H1 (cell line): ENCODE measurements at regions not wholly inside any gene's neighbourhood (a gene's known extent, or its start where the extent isn't known, plus 50 kb on each side); places are given as distances from the start of the nearest gene placed in this dataset.

ENCODE experiments used
- CTCF ChIA-PET: fragments of 300-600 bp; sonication (Branson Sonifier 250); formaldehyde crosslinking; loops from one replicate; lab custom pipeline; 2021; ENCODE audit not compliant: partially characterized antibody; lab: Charles Lee
- POLR2A ChIA-PET: fragments of 300-600 bp; sonication (Branson Sonifier 250); formaldehyde crosslinking; loops from one replicate; lab custom pipeline; 2021; ENCODE audit warnings: inconsistent platforms; ENCODE audit not compliant: partially characterized antibody; lab: Charles Lee
- DNase-seq, 2 experiments: peaks; one replicate each; pipeline versions ENCODE4 v3.0.0 to v3.0.0-alpha.2; 2010 to 2022; ENCODE audit warnings: low spot score in 2 of 2, low read depth in 1 of 2, mixed read lengths in 1 of 2
- FAIRE-seq: peaks from 2 replicates; lab custom pipeline; 2011; peaks lifted over from hg19 to GRCh38; lab: Jason Lieb, UNC
- H2AFZ ChIP-seq: 2 replicates; pipeline ENCODE4 v1.8.1; 2012; ENCODE audit warnings: low read length, inconsistent platforms
- H2AK5ac ChIP-seq: 2 replicates; pipeline ENCODE4 v1.6.1; 2013; ENCODE audit warnings: low read depth, low read length
- H2BK120ac ChIP-seq: replicated peaks from 2 replicates; pipeline ENCODE3; 2013; ENCODE audit warnings: low read depth, low read length, inconsistent platforms
- H2BK12ac ChIP-seq: 2 replicates; pipeline ENCODE4 v1.6.1; 2013; ENCODE audit warnings: low read depth, low read length
- H2BK15ac ChIP-seq: 2 replicates; pipeline ENCODE4 v1.6.1; 2013; ENCODE audit warnings: low read length
- H2BK20ac ChIP-seq: 2 replicates; pipeline ENCODE4 v1.6.1; 2013; ENCODE audit warnings: low read length
- H2BK5ac ChIP-seq: 2 replicates; pipeline ENCODE4 v1.6.1; 2013; ENCODE audit warnings: low read depth, low read length
- H3K14ac ChIP-seq: 2 replicates; pipeline ENCODE4 v1.6.1; 2013; ENCODE audit warnings: inconsistent platforms; ENCODE audit not compliant: insufficient read length
- H3K18ac ChIP-seq: 2 replicates; pipeline ENCODE4 v1.6.1; 2013; ENCODE audit warnings: low read length; ENCODE audit errors: extremely low read depth
- H3K23ac ChIP-seq: 2 replicates; pipeline ENCODE4 v1.6.1; 2013; ENCODE audit warnings: inconsistent platforms; ENCODE audit not compliant: insufficient read length
- H3K23me2 ChIP-seq: 2 replicates; pipeline ENCODE4 v1.6.1; 2013; ENCODE audit warnings: low read depth, low read length
- H3K27ac ChIP-seq: 2 replicates; pipeline ENCODE4 v1.6.1; 2011; ENCODE audit warnings: low read depth, low read length, inconsistent platforms
- H3K27me3 ChIP-seq, 4 experiments: replicated peaks in 1 of 4; 1 replicate in 1 of 4; 2 replicates in 3 of 4; pipeline versions ENCODE4 v1.6.1 to v1.8.1; 2011 to 2013; ENCODE audit warnings: low read length in 3 of 4, mild to moderate bottlenecking in 3 of 4, inconsistent platforms in 2 of 4, mixed read lengths in 2 of 4, moderate library complexity in 1 of 4; ENCODE audit not compliant: control insufficient read depth in 3 of 4, insufficient read depth in 3 of 4; ENCODE audit errors: extremely low read depth in 1 of 4
- H3K36me3 ChIP-seq, 4 experiments: 2 replicates each; pipeline versions ENCODE4 v1.6.1 to v1.8.1; 2011 to 2013; ENCODE audit warnings: mild to moderate bottlenecking in 4 of 4, low read length in 3 of 4, moderate library complexity in 2 of 4, control low read depth in 1 of 4, inconsistent platforms in 1 of 4; ENCODE audit not compliant: insufficient read depth in 4 of 4, control insufficient read depth in 2 of 4
- H3K4ac ChIP-seq: replicated peaks from 2 replicates; pipeline ENCODE3; 2013; ENCODE audit warnings: low read length, low read depth, mixed read lengths, inconsistent platforms; ENCODE audit not compliant: insufficient read length
- H3K4me1 ChIP-seq, 4 experiments: replicated peaks in 1 of 4; 1 replicate in 1 of 4; 2 replicates in 3 of 4; pipeline versions ENCODE4 v1.6.1 to v1.8.1; 2011 to 2013; ENCODE audit warnings: low read length in 3 of 4, inconsistent platforms in 2 of 4, mixed read lengths in 1 of 4; ENCODE audit not compliant: insufficient read depth in 4 of 4, control insufficient read depth in 3 of 4
- H3K4me2 ChIP-seq, 2 experiments: 2 replicates each; pipeline versions ENCODE4 v1.6.1 to v1.8.1; 2011 to 2013; ENCODE audit warnings: low read depth in 2 of 2, low read length in 2 of 2, control low read depth in 1 of 2, inconsistent platforms in 1 of 2, mild to moderate bottlenecking in 1 of 2; ENCODE audit not compliant: insufficient read depth in 1 of 2
- H3K4me3 ChIP-seq, 4 experiments: fragments of 200-600, 300-600 bp in 1 of 4; sonication (generic), shearing (Covaris generic), sonication (Bioruptor Twin) in 1 of 4; 2 replicates each; pipeline versions ENCODE4 v1.5.1 to v1.8.1; 2011 to 2016; ENCODE audit warnings: low read length in 4 of 4, low read depth in 3 of 4, control low read depth in 2 of 4, inconsistent platforms in 2 of 4, mild to moderate bottlenecking in 2 of 4, mixed read lengths in 1 of 4, moderate library complexity in 1 of 4; ENCODE audit not compliant: insufficient read depth in 2 of 4; ENCODE audit errors: extremely low read depth in 1 of 4
- H3K56ac ChIP-seq: replicated peaks from 2 replicates; pipeline ENCODE3; 2013; ENCODE audit warnings: low read depth, mild to moderate bottlenecking, mixed read lengths, low read length, inconsistent platforms; ENCODE audit not compliant: insufficient read length
- H3K79me1 ChIP-seq: 2 replicates; pipeline ENCODE4 v1.6.1; 2013; ENCODE audit warnings: low read depth, low read length, control low read depth
- H3K79me2 ChIP-seq, 2 experiments: 2 replicates each; pipeline versions ENCODE4 v1.6.1 to v1.8.1; 2012 to 2013; ENCODE audit warnings: low read length in 2 of 2, mild to moderate bottlenecking in 2 of 2, inconsistent platforms in 1 of 2; ENCODE audit not compliant: insufficient read depth in 2 of 2, control insufficient read depth in 1 of 2
- H3K9ac ChIP-seq, 4 experiments: replicated peaks in 1 of 4; 1 replicate in 1 of 4; 2 replicates in 3 of 4; pipeline versions ENCODE4 v1.6.1 to v1.8.1; 2011 to 2013; ENCODE audit warnings: low read depth in 3 of 4, low read length in 3 of 4, control low read depth in 2 of 4, mild to moderate bottlenecking in 2 of 4, moderate library complexity in 2 of 4, inconsistent platforms in 1 of 4; ENCODE audit errors: extremely low read depth in 1 of 4
- H3K9me3 ChIP-seq, 2 experiments: 2 replicates each; pipeline versions ENCODE4 v1.6.1 to v1.8.1; 2012 to 2013; ENCODE audit warnings: mild to moderate bottlenecking in 2 of 2, moderate library complexity in 2 of 2, control low read depth in 1 of 2, inconsistent platforms in 1 of 2, low read depth in 1 of 2, low read length in 1 of 2, mixed read lengths in 1 of 2; ENCODE audit not compliant: insufficient read depth in 2 of 2
- H4K20me1 ChIP-seq, 2 experiments: replicated peaks in 1 of 2; 2 replicates each; pipeline versions ENCODE3 to v1.8.1; 2011 to 2013; ENCODE audit warnings: inconsistent platforms in 2 of 2, low read length in 2 of 2, mild to moderate bottlenecking in 1 of 2; ENCODE audit not compliant: insufficient read depth in 2 of 2, control insufficient read depth in 1 of 2
- H4K5ac ChIP-seq: 2 replicates; pipeline ENCODE4 v1.6.1; 2013; ENCODE audit warnings: low read length, low read depth, mixed read lengths, inconsistent platforms; ENCODE audit not compliant: insufficient read length
- H4K8ac ChIP-seq: 2 replicates; pipeline ENCODE4 v1.8.0; 2013; ENCODE audit warnings: mild to moderate bottlenecking, moderate library complexity, low read length, inconsistent platforms; ENCODE audit not compliant: insufficient read depth; ENCODE audit errors: extremely low read depth
- H4K91ac ChIP-seq: replicated peaks from 2 replicates; pipeline ENCODE3; 2013; ENCODE audit warnings: low read length, mixed read lengths, inconsistent platforms; ENCODE audit not compliant: insufficient read length
- ATF2 ChIP-seq: IDR thresholded peaks from 2 replicates; pipeline ENCODE4 v1.6.1; 2012; ENCODE audit warnings: low read length, inconsistent platforms
- EZH2 ChIP-seq: fragments of 200-600 bp; sonication (generic); IDR thresholded peaks from 2 replicates; pipeline ENCODE4 v1.7.1; 2012; ENCODE audit warnings: low read depth, mild to moderate bottlenecking, moderate library complexity, low read length, inconsistent platforms; ENCODE audit not compliant: severe bottlenecking
- GABPA ChIP-seq: IDR thresholded peaks from 2 replicates; pipeline ENCODE4 v1.6.1; 2011; ENCODE audit warnings: mild to moderate bottlenecking, low read length, moderate library complexity, borderline replicate concordance; ENCODE audit not compliant: insufficient read depth
- HDAC2 ChIP-seq, 2 experiments: fragments of 300-600 bp in 1 of 2; sonication (generic) in 1 of 2; IDR thresholded peaks; 2 replicates each; pipeline ENCODE4 v1.6.1; 2011 to 2012; ENCODE audit warnings: low read depth in 2 of 2, low read length in 2 of 2, mild to moderate bottlenecking in 2 of 2, moderate library complexity in 2 of 2, borderline replicate concordance in 1 of 2, inconsistent platforms in 1 of 2
- KDM1A ChIP-seq: fragments of 200-600, 300-600 bp; sonication (generic); IDR thresholded peaks from 2 replicates; pipeline ENCODE4 v1.7.1; 2016; ENCODE audit warnings: mild to moderate bottlenecking, low read length, borderline replicate concordance
- MAX ChIP-seq: IDR thresholded peaks from 2 replicates; pipeline ENCODE4 v1.6.1; 2012; ENCODE audit warnings: inconsistent platforms
- NRF1 ChIP-seq: IDR thresholded peaks from 2 replicates; pipeline ENCODE4 v1.6.1; 2011; ENCODE audit warnings: mild to moderate bottlenecking, low read depth, low read length, improper control_type of control experiment
- SIN3A ChIP-seq, 2 experiments: IDR thresholded peaks in 1 of 2; conservative IDR thresholded peaks in 1 of 2; 2 replicates each; pipeline ENCODE4 v1.6.1; 2011 to 2012; ENCODE audit warnings: low read length in 2 of 2, improper control_type of control experiment in 1 of 2, low read depth in 1 of 2, mild to moderate bottlenecking in 1 of 2
- SP2 ChIP-seq: IDR thresholded peaks from 2 replicates; pipeline ENCODE4 v1.6.1; 2012; ENCODE audit warnings: mild to moderate bottlenecking, low read length, inconsistent platforms
- TCF12 ChIP-seq: IDR thresholded peaks from 2 replicates; pipeline ENCODE4 v1.6.1; 2011; ENCODE audit warnings: low read depth, mild to moderate bottlenecking, low read length
- TEAD4 ChIP-seq: IDR thresholded peaks from 2 replicates; pipeline ENCODE4 v1.6.1; 2012; ENCODE audit warnings: low read depth, low read length, inconsistent platforms, mixed read lengths
- WGBS, 2 experiments: shearing (Covaris generic) in 1 of 2; methylation state at CpG; one replicate each; pipeline versions ENCODE4 v1.1.6 to v1.1.7; 2013 to 2015; ENCODE audit warnings: low lambda C conversion rate in 2 of 2, mixed read lengths in 2 of 2, inconsistent platforms in 1 of 2, low coverage in 1 of 2, missing lambda C conversion rate in 1 of 2; ENCODE audit not compliant: insufficient replicate concordance in 2 of 2, insufficient coverage in 1 of 2, insufficient read length in 1 of 2; ENCODE audit errors: extremely low coverage in 1 of 2, missing lambda C conversion rate in 1 of 2; 5-methylcytosine and 5-hydroxymethylcytosine counted together
- TF ChIP-seq, protein P1 (sequence below): IDR thresholded peaks from 2 replicates; pipeline ENCODE4 v1.6.1; 2011; ENCODE audit warnings: low read depth, mild to moderate bottlenecking, low read length; ENCODE audit not compliant: insufficient read depth

- Histone ChIP-seq H4K8ac (no peak overlapping the region), H3K23me2 (no peaks in the 10 kb centered on the region), H3K56ac (no peak overlapping the region), H2BK5ac (no peak overlapping the region), H3K14ac (no peak overlapping the region), H2AK5ac (no peak overlapping the region), H3K4me2 (no peak overlapping the region), H3K4me3 (no peak overlapping the region), H2AFZ (no peak overlapping the region), H3K36me3 (no peaks in the 10 kb centered on the region), H3K9me3 (no peaks in the 10 kb centered on the region), H3K9ac (no peak overlapping the region), H4K20me1 (no peaks in the 10 kb centered on the region), H3K79me2 (no peaks in the 10 kb centered on the region), H3K4ac (no peak overlapping the region), H3K79me1 (no peaks in the 10 kb centered on the region), H3K4me1 (no peaks in the 10 kb centered on the region), H2BK120ac (no peak overlapping the region), H2BK15ac (no peak overlapping the region), H3K23ac (no peak overlapping the region), H2BK20ac (no peak overlapping the region), H3K27ac (no peak overlapping the region), H2BK12ac (no peak overlapping the region), H4K5ac (no peak overlapping the region), H3K27me3 (no peaks in the 10 kb centered on the region), H3K18ac (no peak overlapping the region), H4K91ac (no peak overlapping the region)
- FAIRE-seq (no peak), DNase-seq (no peak)
- ChIA-PET CTCF (interaction anchor here (0.8 kb wide), 1 partner anchor 335 kb away, joined by 7 read pairs; no protein-coding TSS in a partner anchor), POLR2A (no interaction called here)
- 93% methylated on average over 1 of the region's 1 CpG; no CpG with 5 or more reads in 1 of the 2 experiments for WGBS, 2 experiments
- no peak for TF ChIP-seq SP2
- no peak for TF ChIP-seq NRF1
- no peak for TF ChIP-seq GABPA
- TF ChIP-seq, protein P1, sequence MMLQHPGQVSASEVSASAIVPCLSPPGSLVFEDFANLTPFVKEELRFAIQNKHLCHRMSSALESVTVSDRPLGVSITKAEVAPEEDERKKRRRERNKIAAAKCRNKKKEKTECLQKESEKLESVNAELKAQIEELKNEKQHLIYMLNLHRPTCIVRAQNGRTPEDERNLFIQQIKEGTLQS: no peak
- TF ChIP-seq HDAC2 (IDR thresholded peaks at IDR 0.05; ENCODE audit: borderline replicate concordance in 1 of 2, low read depth in 2 of 2, low read length in 2 of 2): no peak
- no peak for TF ChIP-seq TEAD4
- no peak for TF ChIP-seq SIN3A (conservative IDR thresholded peaks at IDR 0.05 in 1 of 2, IDR thresholded peaks at IDR 0.05 in 1 of 2; ENCODE audit: low read depth in 1 of 2, low read length in 2 of 2)
- no peak for TF ChIP-seq MAX
- no peak for TF ChIP-seq ATF2
- no peak for TF ChIP-seq TCF12
- no peak for TF ChIP-seq KDM1A
- no peak for TF ChIP-seq EZH2
Measured at GRCh38 chr13:62022369-62022768, 606.7 kb upstream of the PCDH20 start.
